Loucy (cell line): ENCODE measurements at regions not wholly inside any gene's neighbourhood (a gene's known extent, or its start where the extent isn't known, plus 50 kb on each side); places are given as distances from the start of the nearest gene placed in this dataset.

Experiments
- H2AFZ ChIP-seq: fragments of 200-600 bp; sonication (generic); 2 replicates; pipeline ENCODE4 v1.6.0; 2016; ENCODE audit warnings: antibody characterized with exemption, mild to moderate bottlenecking, low read length, moderate library complexity
- H3F3A ChIP-seq: fragments of 200-600 bp; 2 replicates; pipeline ENCODE4 v1.6.0; 2016; ENCODE audit warnings: antibody characterized with exemption, low read depth, mild to moderate bottlenecking
- H3K27me3 ChIP-seq: fragments of 200-600 bp; sonication (generic); 2 replicates; pipeline ENCODE4 v1.6.1; 2014; ENCODE audit warnings: low read length, mild to moderate bottlenecking; ENCODE audit not compliant: insufficient read depth, poor library complexity, severe bottlenecking
- H3K36me3 ChIP-seq: fragments of 200-600 bp; sonication (generic); 2 replicates; pipeline ENCODE4 v1.6.1; 2016; ENCODE audit warnings: low read length; ENCODE audit not compliant: insufficient read depth
- H3K4me1 ChIP-seq: fragments of 200-600 bp; sonication (generic); 2 replicates; pipeline ENCODE4 v1.5.1; 2014; ENCODE audit warnings: low read length, mild to moderate bottlenecking; ENCODE audit not compliant: insufficient read depth, poor library complexity, severe bottlenecking
- H3K4me2 ChIP-seq: fragments of 200-600 bp; sonication (generic); 2 replicates; pipeline ENCODE4 v1.6.0; 2014; ENCODE audit warnings: antibody characterized with exemption, low read length, low read depth, mild to moderate bottlenecking; ENCODE audit not compliant: poor library complexity, severe bottlenecking
- H3K4me3 ChIP-seq: fragments of 200-600 bp; sonication (generic); 2 replicates; pipeline ENCODE4 v1.5.1; 2014; ENCODE audit warnings: low read length, mild to moderate bottlenecking, mixed read lengths; ENCODE audit not compliant: poor library complexity, severe bottlenecking
- H3K79me2 ChIP-seq: fragments of 200-600 bp; sonication (generic); 2 replicates; pipeline ENCODE4 v1.6.1; 2014; ENCODE audit warnings: low read length; ENCODE audit not compliant: insufficient read depth
- H3K9ac ChIP-seq: fragments of 200-600 bp; sonication (generic); 2 replicates; pipeline ENCODE4 v1.6.0; 2014; ENCODE audit warnings: mild to moderate bottlenecking, low read depth, low read length, moderate library complexity; ENCODE audit not compliant: poor library complexity, severe bottlenecking
- H3K9me2 ChIP-seq: fragments of 200-600 bp; sonication (generic); replicated peaks from 2 replicates; pipeline ENCODE4 v1.6.1; 2016; ENCODE audit warnings: low read depth, low read length, mixed read lengths
- H3K9me3 ChIP-seq: fragments of 200-600 bp; sonication (generic); 2 replicates; pipeline ENCODE4 v1.6.1; 2014; ENCODE audit warnings: mild to moderate bottlenecking, antibody characterized with exemption, low read length, low read depth; ENCODE audit not compliant: insufficient read depth
- H4K20me1 ChIP-seq: fragments of 200-600 bp; sonication (generic); 2 replicates; pipeline ENCODE4 v1.6.0; 2014; ENCODE audit warnings: antibody characterized with exemption, low read length, mild to moderate bottlenecking; ENCODE audit not compliant: insufficient read depth, poor library complexity, severe bottlenecking
- EZH2phosphoT487 ChIP-seq: fragments of 200-600 bp; IDR thresholded peaks from 2 replicates; pipeline ENCODE4 v1.6.1; 2018; ENCODE audit warnings: antibody characterized with exemption, mild to moderate bottlenecking, moderate library complexity, borderline replicate concordance
- TF ChIP-seq, protein P1 (sequence below): fragments of 200-600 bp; sonication (generic); conservative IDR thresholded peaks from 2 replicates; pipeline ENCODE4 v1.5.1; 2014; ENCODE audit warnings: mild to moderate bottlenecking, antibody characterized with exemption, low read length

DNA sequence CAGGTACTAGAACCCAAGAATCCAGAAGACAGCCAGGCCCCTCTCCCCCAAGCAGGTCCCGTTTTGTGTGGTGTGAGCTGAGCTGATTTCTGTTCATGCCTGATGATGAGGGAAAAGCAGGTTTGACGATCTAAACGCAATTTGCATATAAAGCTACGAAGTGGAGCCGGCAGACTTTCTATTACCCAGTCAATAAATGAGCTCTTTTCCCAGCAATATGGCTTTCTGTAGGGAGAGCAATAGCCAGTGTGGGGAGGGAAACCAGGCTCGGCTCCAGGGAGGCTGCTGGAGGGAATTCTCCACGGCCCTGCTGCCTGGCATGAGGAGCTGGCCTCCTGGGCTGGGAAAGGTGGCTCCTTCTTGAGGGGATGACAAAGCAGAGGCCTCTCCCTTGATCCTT lies 140.7 kb upstream of the AJAP1 start:
- no peaks in the 10 kb centered on the region for H4K20me1 ChIP-seq
- H3K4me2 ChIP-seq = no peak overlapping the region
- H3K4me1 ChIP-seq = no peaks in the 10 kb centered on the region
- H3F3A ChIP-seq = no peaks in the 10 kb centered on the region
- H2AFZ ChIP-seq = no peak overlapping the region
- no peaks in the 10 kb centered on the region for H3K9me2 ChIP-seq
- no peaks in the 10 kb centered on the region for H3K79me2 ChIP-seq
- H3K27me3 ChIP-seq = no peaks in the 10 kb centered on the region
- no peak overlapping the region for H3K4me3 ChIP-seq
- H3K9ac ChIP-seq = no peak overlapping the region
- peaks cover 10% of the 10 kb centered on the region; the same call in 1 of the 2 replicates for H3K9me3 ChIP-seq
- TF ChIP-seq EZH2phosphoT487 = no peak
- TF ChIP-seq, protein P1, sequence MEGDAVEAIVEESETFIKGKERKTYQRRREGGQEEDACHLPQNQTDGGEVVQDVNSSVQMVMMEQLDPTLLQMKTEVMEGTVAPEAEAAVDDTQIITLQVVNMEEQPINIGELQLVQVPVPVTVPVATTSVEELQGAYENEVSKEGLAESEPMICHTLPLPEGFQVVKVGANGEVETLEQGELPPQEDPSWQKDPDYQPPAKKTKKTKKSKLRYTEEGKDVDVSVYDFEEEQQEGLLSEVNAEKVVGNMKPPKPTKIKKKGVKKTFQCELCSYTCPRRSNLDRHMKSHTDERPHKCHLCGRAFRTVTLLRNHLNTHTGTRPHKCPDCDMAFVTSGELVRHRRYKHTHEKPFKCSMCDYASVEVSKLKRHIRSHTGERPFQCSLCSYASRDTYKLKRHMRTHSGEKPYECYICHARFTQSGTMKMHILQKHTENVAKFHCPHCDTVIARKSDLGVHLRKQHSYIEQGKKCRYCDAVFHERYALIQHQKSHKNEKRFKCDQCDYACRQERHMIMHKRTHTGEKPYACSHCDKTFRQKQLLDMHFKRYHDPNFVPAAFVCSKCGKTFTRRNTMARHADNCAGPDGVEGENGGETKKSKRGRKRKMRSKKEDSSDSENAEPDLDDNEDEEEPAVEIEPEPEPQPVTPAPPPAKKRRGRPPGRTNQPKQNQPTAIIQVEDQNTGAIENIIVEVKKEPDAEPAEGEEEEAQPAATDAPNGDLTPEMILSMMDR = no peak
- H3K36me3 ChIP-seq = no peaks in the 10 kb centered on the region

DNA sequence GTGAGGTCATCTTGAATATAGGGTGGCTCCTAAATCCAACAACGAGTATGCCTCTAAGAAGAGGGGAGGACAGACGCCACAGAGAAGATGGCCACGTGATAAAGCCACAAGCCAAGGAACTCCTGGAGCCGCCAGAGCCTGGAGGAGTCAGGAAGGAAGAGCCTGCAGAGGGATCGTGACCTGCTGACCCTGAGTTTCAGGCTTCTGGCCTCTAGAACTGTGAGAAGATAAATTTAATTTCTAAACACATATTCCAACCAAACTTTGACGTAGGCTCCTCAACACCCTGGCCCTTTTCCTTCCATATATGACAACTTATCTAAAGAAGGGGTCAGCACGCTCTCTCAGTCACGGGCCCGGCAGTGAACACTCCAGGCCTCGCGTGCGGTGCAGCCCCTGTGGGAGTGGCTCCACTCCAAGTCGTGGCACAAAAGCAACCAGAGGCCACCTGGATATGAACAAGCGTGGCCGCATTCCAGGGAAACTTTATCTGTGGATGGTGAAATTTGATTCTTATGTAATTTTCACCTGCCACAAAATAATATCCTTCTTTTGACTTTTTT lies 138.6 kb upstream of the AJAP1 start:
- Histone ChIP-seq H3K9me3 (peaks cover 10% of the 10 kb centered on the region; the same call in 1 of the 2 replicates), H3K27me3 (no peaks in the 10 kb centered on the region), H3K36me3 (no peaks in the 10 kb centered on the region), H3K9ac (no peak overlapping the region), H2AFZ (no peak overlapping the region), H3K4me1 (no peaks in the 10 kb centered on the region), H3K9me2 (no peaks in the 10 kb centered on the region), H3K4me2 (no peak overlapping the region), H3K79me2 (no peaks in the 10 kb centered on the region), H4K20me1 (no peaks in the 10 kb centered on the region), H3F3A (no peaks in the 10 kb centered on the region), H3K4me3 (no peak overlapping the region)
- TF ChIP-seq EZH2phosphoT487 = no peak
- TF ChIP-seq, protein P1 = no peak

DNA sequence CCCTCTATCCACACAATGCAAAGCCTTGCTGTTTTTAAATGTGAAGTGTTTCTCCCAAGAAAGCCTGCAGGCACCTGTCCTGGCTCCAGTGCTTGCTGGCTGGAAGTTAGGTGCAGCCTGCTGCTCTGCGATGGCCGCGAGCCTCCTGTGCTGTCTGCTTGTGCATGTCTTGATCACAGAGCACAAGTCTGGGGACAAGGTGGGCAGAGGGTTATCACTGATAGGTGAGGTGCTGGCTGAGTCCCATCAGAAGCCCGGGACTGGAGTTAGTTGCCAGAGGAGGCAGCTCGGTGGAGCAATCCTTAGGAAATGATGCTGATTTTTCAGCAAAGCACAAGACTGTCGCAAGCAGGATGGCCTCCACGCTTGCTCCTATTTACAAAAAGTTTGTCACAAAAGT lies 137.8 kb upstream of the AJAP1 start:
- no peaks in the 10 kb centered on the region for H3F3A ChIP-seq
- H3K9ac ChIP-seq = no peak overlapping the region
- no peaks in the 10 kb centered on the region for H4K20me1 ChIP-seq
- no peak overlapping the region for H3K4me3 ChIP-seq
- H2AFZ ChIP-seq = no peak overlapping the region
- no peak overlapping the region for H3K4me2 ChIP-seq
- H3K9me2 ChIP-seq = no peaks in the 10 kb centered on the region
- no peaks in the 10 kb centered on the region for H3K79me2 ChIP-seq
- H3K4me1 ChIP-seq = no peaks in the 10 kb centered on the region
- TF ChIP-seq EZH2phosphoT487 = no peak
- peaks cover 10% of the 10 kb centered on the region; the same call in 1 of the 2 replicates for H3K9me3 ChIP-seq
- no peaks in the 10 kb centered on the region for H3K36me3 ChIP-seq
- H3K27me3 ChIP-seq = no peaks in the 10 kb centered on the region
